ENCODE measurements at regions not wholly inside any gene's neighbourhood (a gene's known extent, or its start where the extent isn't known, plus 50 kb on each side); places are given as distances from the start of the nearest gene placed in this dataset.

GRCh38 chr10:58885146-58885545 lies 291.3 kb upstream of the PHYHIPL start:
- DNase-seq: no peak

DNA sequence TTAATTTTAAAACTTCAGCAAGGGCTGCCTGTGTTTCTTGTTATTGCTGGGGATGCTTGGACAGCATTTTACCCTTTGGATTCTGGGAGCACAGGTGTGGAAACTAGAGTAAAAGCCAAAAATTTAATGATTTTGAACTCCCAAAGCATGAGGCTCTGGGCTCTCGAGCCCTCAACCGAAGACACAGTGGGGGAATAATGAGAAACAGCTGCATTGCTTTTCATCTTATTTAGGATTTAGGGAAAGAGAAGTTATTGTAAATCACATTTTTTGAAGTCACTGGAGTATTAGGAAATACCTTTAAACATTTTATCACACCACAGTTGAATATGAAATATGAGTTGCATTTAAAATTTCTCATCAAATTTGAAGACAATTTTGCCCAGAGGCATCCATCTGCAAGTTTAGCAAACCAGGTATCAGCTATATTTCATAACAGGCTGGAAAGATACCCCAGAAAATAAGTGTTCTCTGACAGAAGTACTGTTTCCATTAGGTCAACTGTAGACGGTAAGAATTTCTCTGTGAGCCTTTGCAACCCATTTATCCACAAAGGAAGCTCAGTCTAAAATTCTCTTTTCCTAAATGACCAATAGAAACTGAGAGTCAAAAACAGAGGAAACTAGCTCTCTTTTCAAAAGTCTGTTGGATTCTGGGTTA lies 290.6 kb upstream of the PHYHIPL start:
- DNase-seq: no peak

- DNase-seq: no peak
These were observed 290.0 kb upstream of the PHYHIPL start for GRCh38 chr10:58886406-58886805.

- DNase-seq: no peak
These were observed 289.0 kb upstream of the PHYHIPL start for GRCh38 chr10:58887474-58887873.

DNA sequence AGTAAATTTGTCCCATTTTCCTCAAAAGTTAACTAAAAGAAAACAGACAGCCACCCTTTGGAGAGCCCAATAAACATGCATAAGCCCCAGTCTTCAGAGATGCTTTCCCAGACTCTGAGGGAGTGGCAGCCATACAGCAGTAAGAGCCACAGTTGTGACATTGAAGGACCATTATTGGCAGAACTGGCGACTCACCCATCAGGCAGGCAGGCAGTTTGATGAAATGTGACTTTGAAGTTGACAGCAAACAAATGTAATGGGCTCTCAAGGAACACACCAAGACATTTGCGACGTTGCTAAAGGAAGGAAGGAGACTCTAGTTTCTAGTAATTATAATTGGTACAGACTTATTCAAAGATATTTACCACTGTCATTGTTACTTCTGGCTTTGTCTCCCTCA lies 287.5 kb upstream of the PHYHIPL start:
- DNase-seq: no peak

GRCh38 chr10:58892031-58892531 lies 284.4 kb upstream of the PHYHIPL start:
- DNase-seq: no peak

DNA sequence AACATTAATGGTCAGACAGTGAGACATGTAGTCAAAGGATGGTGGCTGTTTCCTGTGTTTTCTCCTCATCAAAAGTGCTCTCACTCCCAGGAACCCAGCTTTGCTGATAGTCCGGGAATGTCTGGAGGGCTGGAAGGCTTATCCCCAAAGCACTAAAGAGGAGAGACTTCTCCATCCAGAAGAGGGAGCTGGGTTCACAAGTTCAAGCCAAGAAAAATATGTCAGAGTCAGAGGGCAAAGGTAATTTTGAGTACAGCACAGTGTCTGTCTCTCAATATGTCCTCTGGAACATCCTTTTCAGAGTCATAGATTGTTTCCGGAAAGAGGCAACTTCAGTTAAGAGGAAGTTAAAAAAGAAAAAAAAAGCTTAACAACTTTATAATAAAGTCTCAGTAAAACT lies 281.5 kb upstream of the PHYHIPL start:
- DNase-seq: no peak

- DNase-seq: no peak
These were observed 280.2 kb upstream of the PHYHIPL start for GRCh38 chr10:58896229-58896628.

DNA sequence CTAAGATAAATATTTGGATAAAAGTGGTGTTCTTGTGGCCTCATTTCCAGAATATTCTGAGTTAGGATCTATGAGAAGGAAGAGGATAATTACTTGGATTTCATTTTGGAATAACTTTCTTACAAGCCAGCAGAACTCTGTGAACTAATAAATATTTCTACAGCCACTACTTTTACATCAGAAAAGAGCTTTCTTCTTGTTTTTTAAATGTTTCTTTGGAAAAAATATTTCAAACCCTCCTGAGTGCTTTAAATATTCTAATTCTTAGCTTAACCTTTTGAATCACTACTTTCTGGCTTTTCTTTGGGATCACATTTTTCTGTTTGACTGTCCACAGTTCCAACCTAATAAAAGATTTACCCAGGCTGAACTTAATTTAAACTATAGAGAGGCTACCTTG lies 279.2 kb upstream of the PHYHIPL start:
- no peak for DNase-seq

DNA sequence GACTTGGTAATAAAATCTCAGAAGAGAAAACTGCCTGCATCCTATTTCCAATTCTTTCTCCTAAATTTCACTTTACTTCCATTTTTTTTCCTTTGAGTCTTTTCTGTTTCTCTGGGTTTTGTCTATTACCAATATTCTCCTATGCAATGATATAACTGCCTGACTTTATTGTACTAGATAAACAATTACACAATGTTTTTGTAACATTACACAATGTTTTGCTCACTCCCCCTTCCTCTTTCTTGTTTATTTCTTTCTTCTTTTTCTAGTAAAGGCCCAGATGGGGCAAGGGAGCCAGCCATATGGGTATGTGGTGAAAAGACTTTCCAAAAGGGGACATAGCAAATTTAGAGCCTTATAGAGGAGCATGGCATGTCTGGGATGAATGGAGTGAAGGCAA lies 278.7 kb upstream of the PHYHIPL start:
- no peak for DNase-seq

- peak; percentile 13 for DNase-seq
These were observed 277.4 kb upstream of the PHYHIPL start for GRCh38 chr10:58898854-58899573.

DNA sequence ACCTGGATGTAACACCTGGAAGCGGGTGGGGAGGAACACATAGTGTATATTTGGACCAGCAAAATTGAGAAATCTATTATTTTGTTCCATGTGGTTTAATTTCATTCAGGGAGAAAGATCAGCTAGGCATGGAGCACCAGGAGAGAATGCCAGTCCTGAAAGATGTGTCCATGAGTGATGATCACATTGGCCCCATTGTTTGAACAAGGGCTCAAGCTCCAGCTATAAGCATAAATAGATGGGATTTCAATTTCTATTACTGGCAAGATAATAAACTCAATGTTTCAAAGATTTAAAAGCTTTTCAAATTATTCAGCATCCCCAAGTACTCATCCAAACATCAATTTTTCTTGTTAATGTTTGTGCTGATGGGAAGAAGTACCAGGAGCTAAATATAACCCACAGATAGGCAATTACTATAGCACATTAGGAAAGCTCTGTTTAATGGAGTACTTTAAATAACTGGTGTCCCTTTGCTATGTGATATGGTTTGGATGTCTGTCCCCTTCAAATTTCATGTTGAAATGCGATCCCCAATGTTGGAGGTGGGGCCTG lies 275.3 kb upstream of the PHYHIPL start:
- DNase-seq: no peak

DNA sequence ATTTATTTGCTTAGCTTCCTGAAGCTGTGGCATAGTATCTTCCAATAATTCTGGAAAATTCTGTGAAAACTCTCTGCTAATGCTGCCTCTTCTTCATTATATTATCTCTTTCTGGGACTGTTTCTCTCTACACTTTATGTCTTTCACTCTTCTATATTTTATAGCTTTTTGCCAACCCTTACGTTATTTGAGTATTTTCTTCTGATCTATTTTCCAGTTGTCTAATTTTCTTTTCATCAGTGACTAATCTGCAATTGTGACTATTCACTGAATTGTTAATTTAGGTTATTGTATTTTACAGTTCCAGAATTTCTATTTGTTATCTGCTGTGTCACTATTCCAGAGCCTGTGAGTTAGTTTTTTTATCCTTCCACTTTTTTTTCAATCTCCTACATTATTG lies 273.4 kb upstream of the PHYHIPL start:
- no peak for DNase-seq

GRCh38 chr10:58909881-58910280 lies 266.6 kb upstream of the PHYHIPL start:
- DNase-seq: no peak

GRCh38 chr10:58913717-58914116 lies 262.7 kb upstream of the PHYHIPL start:
- DNase-seq: no peak

GRCh38 chr10:58918887-58919286 lies 257.6 kb upstream of the PHYHIPL start:
- DNase-seq: no peak

DNA sequence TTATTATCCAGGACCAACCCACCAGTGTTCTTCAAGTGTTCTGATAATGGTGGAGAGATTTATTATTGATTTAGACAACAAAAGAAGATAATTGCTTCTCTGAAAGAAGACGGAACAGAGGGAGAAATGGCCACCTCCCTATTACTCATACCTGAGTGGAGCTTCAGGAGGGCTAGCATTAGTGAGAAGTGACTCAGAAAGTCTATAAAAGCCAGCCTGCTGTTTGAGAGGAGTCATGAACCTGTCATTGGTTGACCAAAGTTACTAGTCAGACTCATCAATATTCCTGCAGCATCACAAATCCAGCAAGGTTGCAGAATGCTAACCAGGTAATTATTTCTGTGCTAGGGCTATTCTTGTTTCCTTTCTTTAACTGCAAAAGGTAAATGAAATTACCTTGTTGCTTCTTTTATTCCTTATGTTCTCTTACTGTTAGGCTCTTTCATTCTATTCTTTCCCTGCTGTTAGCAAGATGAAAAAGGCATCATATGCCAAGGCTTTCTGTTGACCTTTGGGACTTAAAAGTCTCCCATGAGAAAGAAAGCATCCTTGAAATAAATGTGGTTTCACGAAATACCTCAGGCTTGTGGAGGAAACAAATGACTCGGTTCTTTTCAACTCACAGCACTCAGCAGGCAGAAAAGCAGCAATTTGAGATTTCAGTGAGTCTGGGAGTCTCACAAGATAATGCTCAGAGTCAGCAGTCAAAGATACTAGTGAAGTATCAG lies 256.4 kb upstream of the PHYHIPL start:
- no peak for DNase-seq

DNA sequence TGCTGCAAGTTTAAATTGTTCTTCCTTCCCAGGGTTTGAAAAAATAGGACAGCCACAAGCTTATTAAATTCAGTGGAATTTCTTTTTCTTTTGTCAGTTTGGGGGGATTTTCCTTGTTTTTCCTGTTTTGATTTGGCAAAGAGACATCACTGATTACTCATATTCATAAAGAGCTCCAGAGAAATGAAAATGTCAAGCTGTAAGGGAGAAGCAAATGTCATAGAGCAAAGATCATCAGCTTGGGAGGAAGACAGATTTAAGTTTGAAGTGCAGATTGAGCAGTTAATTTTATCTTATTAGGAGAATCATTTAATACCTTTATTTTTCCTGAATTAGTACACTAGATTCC lies 255.8 kb upstream of the PHYHIPL start:
- DNase-seq: no peak

DNA sequence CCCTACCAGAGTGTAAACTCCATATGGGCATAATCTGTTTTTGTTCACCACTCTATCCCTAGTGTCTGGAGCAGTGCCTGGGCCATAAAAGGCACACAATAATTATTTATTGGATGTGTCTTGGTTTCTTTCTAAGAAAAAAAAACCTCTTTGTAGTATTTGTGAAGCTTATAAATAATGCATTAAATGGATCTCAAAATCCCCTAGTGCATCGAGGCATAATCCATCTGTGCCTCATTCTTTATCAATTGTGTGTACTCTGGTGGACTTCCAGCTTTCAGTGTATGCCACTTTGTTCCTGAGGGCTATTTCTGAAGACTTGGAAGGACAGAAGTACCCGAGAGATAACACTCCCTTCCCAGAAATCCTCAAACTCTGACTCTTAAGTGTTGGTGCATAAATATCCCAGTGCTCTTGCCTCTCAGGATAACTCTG lies 255.0 kb upstream of the PHYHIPL start:
- DNase-seq: no peak

- DNase-seq: no peak
These were observed 251.1 kb upstream of the PHYHIPL start for GRCh38 chr10:58925381-58925780.

GRCh38 chr10:58930500-58930899 lies 245.9 kb upstream of the PHYHIPL start:
- no peak for DNase-seq

DNA sequence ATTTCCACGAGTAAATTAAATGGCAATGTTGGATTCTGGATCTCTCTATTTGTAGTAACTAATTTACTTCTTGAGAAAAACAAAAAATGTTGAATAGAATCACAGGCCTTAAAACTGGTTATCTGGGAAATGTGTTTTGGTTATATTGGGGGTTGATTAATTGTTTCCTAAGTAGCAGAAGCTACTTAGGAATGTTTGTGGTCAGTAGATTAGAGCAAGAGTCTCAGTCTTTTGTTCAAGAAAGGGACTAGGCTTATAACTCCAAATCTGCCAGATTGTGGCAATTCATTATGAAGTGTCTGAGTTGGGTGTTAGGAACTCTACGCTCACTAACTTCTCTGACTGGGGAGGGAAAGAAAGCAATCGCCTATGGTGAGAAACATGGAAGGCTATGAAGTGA lies 244.3 kb upstream of the PHYHIPL start:
- no peak for DNase-seq

- no peak for DNase-seq
These were observed 243.7 kb upstream of the PHYHIPL start for GRCh38 chr10:58932577-58933314.

All from NCI-H1105 treated with DMSO at 0.1 percent for 48 hours (cell line).